Neural cell (in vitro differentiated cells): ENCODE measurements at regions not wholly inside any gene's neighbourhood (a gene's known extent, or its start where the extent isn't known, plus 50 kb on each side); places are given as distances from the start of the nearest gene placed in this dataset.

ENCODE experiments used
- H2AFZ ChIP-seq: fragments of 200-600, 300-800 bp; sonication (generic), shearing (Covaris generic); 2 replicates; pipeline ENCODE4 v1.6.0; 2014; ENCODE audit warnings: low read depth, mild to moderate bottlenecking, antibody characterized with exemption, low read length, moderate library complexity
- H3F3A ChIP-seq: fragments of 200-600 bp; shearing (Covaris generic); 2 replicates; pipeline ENCODE4 v1.6.1; 2016; ENCODE audit warnings: mild to moderate bottlenecking, moderate library complexity, mixed read lengths, antibody characterized with exemption, low read length; ENCODE audit not compliant: insufficient read depth, poor library complexity, severe bottlenecking
- H3K27ac ChIP-seq: fragments of 200-600, 300-800 bp; sonication (generic), shearing (Covaris generic); 2 replicates; pipeline ENCODE4 v1.5.1; 2014; ENCODE audit warnings: mild to moderate bottlenecking, low read length, moderate library complexity
- H3K27me3 ChIP-seq: fragments of 300-800, 200-600 bp; sonication (generic), shearing (Covaris generic); 2 replicates; pipeline ENCODE4 v1.6.0; 2014; ENCODE audit warnings: mild to moderate bottlenecking, low read depth, low read length, moderate library complexity; ENCODE audit not compliant: insufficient read depth
- H3K36me3 ChIP-seq: fragments of 300-800, 200-600 bp; sonication (generic), shearing (Covaris generic); 2 replicates; pipeline ENCODE4 v1.5.1; 2014; ENCODE audit warnings: mild to moderate bottlenecking, antibody characterized with exemption, low read length, moderate library complexity; ENCODE audit not compliant: insufficient read depth
- H3K4me2 ChIP-seq: fragments of 300-800, 200-600 bp; sonication (generic), shearing (Covaris generic); 2 replicates; pipeline ENCODE4 v1.6.0; 2014; ENCODE audit warnings: mild to moderate bottlenecking, low read length
- H3K4me3 ChIP-seq: fragments of 300-800, 200-600 bp; sonication (generic), shearing (Covaris generic); 2 replicates; pipeline ENCODE4 v1.5.1; 2014; ENCODE audit warnings: mild to moderate bottlenecking, low read length, moderate library complexity
- H3K79me2 ChIP-seq: fragments of 200-600 bp; shearing (Covaris generic); replicated peaks from 2 replicates; pipeline ENCODE4 v1.6.0; 2014; ENCODE audit warnings: mild to moderate bottlenecking, low read length, moderate library complexity; ENCODE audit not compliant: insufficient read depth
- H3K9ac ChIP-seq: fragments of 300-800, 200-600 bp; sonication (generic), shearing (Covaris generic); 2 replicates; pipeline ENCODE4 v1.6.1; 2016; ENCODE audit warnings: mild to moderate bottlenecking, low read length, mixed read lengths
- H3K9me2 ChIP-seq: fragments of 200-600 bp; shearing (Covaris generic); 2 replicates; pipeline ENCODE4 v1.6.1; 2016; ENCODE audit warnings: mild to moderate bottlenecking, low read length, mixed read lengths; ENCODE audit not compliant: insufficient read depth
- H3K9me3 ChIP-seq: fragments of 200-600, 300-800 bp; sonication (generic), shearing (Covaris generic); 2 replicates; pipeline ENCODE4 v1.6.1; 2016; ENCODE audit warnings: mild to moderate bottlenecking, mixed run types, low read length, moderate library complexity, mixed read lengths
- H4K20me1 ChIP-seq: fragments of 200-600 bp; shearing (Covaris generic); 2 replicates; pipeline ENCODE4 v1.6.1; 2016; ENCODE audit warnings: mild to moderate bottlenecking, mixed run types; ENCODE audit not compliant: insufficient read depth
- EP300 ChIP-seq: fragments of 450-650 bp; conservative IDR thresholded peaks from 2 replicates; pipeline ENCODE4 v1.6.1; 2014; ENCODE audit warnings: antibody characterized with exemption, mild to moderate bottlenecking, moderate library complexity; ENCODE audit not compliant: poor library complexity, severe bottlenecking
- EZH2 ChIP-seq: fragments of 200-600, 300-800 bp; shearing (Covaris generic), sonication (generic); IDR thresholded peaks from 2 replicates; pipeline ENCODE4 v1.6.1; 2014; ENCODE audit warnings: antibody characterized with exemption, low read length, borderline replicate concordance, mild to moderate bottlenecking; ENCODE audit not compliant: insufficient read depth, poor library complexity, severe bottlenecking
- MXI1 ChIP-seq: fragments of 450-650 bp; conservative IDR thresholded peaks from 2 replicates; pipeline ENCODE4 v1.6.1; 2014; ENCODE audit warnings: antibody characterized with exemption, mild to moderate bottlenecking; ENCODE audit not compliant: poor library complexity, severe bottlenecking
- POLR2AphosphoS5 ChIP-seq: IDR thresholded peaks from 2 replicates; pipeline ENCODE4 v1.6.1; 2012
- RAD21 ChIP-seq: fragments of 450-650 bp; conservative IDR thresholded peaks from 2 replicates; pipeline ENCODE4 v1.6.1; 2014; ENCODE audit warnings: antibody characterized with exemption, mild to moderate bottlenecking, moderate library complexity
- SMC3 ChIP-seq: fragments of 450-650 bp; conservative IDR thresholded peaks from 2 replicates; pipeline ENCODE4 v1.6.1; 2014; ENCODE audit warnings: antibody characterized with exemption, mild to moderate bottlenecking, moderate library complexity; ENCODE audit not compliant: poor library complexity
- TAF1 ChIP-seq: IDR thresholded peaks from 2 replicates; pipeline ENCODE4 v1.6.1; 2012; ENCODE audit warnings: low read depth
- TF ChIP-seq, protein P1 (sequence below): fragments of 450-650 bp; IDR thresholded peaks from 2 replicates; pipeline ENCODE4 v1.5.1; 2014; ENCODE audit warnings: antibody characterized with exemption, mild to moderate bottlenecking, moderate library complexity; ENCODE audit not compliant: poor library complexity, severe bottlenecking
- TF ChIP-seq, protein P2 (sequence below): IDR thresholded peaks from 2 replicates; pipeline ENCODE4 v1.6.1; 2012; ENCODE audit warnings: borderline replicate concordance

DNA sequence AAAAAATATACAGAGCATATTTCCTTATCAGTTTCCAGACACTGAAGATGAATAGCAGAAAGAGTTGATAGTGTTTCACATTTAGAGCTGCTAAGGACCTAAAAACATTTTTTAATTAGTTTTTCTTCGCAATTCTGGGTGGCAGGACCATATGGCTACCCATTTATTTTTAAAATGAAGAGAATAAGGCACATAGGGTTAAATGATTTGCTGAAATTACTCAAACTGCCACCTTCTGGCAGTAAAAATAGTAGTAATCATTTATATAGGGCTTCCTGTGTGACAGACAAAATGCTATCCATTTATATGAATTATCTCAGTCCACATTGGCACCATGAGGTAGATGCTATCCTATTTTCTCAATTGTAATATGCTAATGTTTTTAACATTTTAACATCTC, 108.6 kb upstream of the CCDC196 start:
- Histone ChIP-seq H4K20me1 (no peaks in the 10 kb centered on the region), H3K9me2 (no peaks in the 10 kb centered on the region), H2AFZ (no peak overlapping the region), H3F3A (peaks cover 5% of the 10 kb centered on the region), H3K27me3 (no peaks in the 10 kb centered on the region), H3K4me2 (no peak overlapping the region), H3K27ac (no peak overlapping the region), H3K9me3 (no peaks in the 10 kb centered on the region), H3K79me2 (no peaks in the 10 kb centered on the region), H3K4me3 (no peak overlapping the region), H3K9ac (no peak overlapping the region), H3K36me3 (no peaks in the 10 kb centered on the region)
- no peak for TF ChIP-seq MXI1
- TF ChIP-seq SMC3: peak; percentile 47
- TF ChIP-seq, protein P1, sequence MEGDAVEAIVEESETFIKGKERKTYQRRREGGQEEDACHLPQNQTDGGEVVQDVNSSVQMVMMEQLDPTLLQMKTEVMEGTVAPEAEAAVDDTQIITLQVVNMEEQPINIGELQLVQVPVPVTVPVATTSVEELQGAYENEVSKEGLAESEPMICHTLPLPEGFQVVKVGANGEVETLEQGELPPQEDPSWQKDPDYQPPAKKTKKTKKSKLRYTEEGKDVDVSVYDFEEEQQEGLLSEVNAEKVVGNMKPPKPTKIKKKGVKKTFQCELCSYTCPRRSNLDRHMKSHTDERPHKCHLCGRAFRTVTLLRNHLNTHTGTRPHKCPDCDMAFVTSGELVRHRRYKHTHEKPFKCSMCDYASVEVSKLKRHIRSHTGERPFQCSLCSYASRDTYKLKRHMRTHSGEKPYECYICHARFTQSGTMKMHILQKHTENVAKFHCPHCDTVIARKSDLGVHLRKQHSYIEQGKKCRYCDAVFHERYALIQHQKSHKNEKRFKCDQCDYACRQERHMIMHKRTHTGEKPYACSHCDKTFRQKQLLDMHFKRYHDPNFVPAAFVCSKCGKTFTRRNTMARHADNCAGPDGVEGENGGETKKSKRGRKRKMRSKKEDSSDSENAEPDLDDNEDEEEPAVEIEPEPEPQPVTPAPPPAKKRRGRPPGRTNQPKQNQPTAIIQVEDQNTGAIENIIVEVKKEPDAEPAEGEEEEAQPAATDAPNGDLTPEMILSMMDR: peak; percentile 51
- TF ChIP-seq, protein P2, sequence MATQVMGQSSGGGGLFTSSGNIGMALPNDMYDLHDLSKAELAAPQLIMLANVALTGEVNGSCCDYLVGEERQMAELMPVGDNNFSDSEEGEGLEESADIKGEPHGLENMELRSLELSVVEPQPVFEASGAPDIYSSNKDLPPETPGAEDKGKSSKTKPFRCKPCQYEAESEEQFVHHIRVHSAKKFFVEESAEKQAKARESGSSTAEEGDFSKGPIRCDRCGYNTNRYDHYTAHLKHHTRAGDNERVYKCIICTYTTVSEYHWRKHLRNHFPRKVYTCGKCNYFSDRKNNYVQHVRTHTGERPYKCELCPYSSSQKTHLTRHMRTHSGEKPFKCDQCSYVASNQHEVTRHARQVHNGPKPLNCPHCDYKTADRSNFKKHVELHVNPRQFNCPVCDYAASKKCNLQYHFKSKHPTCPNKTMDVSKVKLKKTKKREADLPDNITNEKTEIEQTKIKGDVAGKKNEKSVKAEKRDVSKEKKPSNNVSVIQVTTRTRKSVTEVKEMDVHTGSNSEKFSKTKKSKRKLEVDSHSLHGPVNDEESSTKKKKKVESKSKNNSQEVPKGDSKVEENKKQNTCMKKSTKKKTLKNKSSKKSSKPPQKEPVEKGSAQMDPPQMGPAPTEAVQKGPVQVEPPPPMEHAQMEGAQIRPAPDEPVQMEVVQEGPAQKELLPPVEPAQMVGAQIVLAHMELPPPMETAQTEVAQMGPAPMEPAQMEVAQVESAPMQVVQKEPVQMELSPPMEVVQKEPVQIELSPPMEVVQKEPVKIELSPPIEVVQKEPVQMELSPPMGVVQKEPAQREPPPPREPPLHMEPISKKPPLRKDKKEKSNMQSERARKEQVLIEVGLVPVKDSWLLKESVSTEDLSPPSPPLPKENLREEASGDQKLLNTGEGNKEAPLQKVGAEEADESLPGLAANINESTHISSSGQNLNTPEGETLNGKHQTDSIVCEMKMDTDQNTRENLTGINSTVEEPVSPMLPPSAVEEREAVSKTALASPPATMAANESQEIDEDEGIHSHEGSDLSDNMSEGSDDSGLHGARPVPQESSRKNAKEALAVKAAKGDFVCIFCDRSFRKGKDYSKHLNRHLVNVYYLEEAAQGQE: no peak
- no peak for TF ChIP-seq POLR2AphosphoS5
- TF ChIP-seq RAD21: no peak
- peak; percentile 34 for TF ChIP-seq EP300
- no peak for TF ChIP-seq EZH2
- TF ChIP-seq TAF1: no peak

DNA sequence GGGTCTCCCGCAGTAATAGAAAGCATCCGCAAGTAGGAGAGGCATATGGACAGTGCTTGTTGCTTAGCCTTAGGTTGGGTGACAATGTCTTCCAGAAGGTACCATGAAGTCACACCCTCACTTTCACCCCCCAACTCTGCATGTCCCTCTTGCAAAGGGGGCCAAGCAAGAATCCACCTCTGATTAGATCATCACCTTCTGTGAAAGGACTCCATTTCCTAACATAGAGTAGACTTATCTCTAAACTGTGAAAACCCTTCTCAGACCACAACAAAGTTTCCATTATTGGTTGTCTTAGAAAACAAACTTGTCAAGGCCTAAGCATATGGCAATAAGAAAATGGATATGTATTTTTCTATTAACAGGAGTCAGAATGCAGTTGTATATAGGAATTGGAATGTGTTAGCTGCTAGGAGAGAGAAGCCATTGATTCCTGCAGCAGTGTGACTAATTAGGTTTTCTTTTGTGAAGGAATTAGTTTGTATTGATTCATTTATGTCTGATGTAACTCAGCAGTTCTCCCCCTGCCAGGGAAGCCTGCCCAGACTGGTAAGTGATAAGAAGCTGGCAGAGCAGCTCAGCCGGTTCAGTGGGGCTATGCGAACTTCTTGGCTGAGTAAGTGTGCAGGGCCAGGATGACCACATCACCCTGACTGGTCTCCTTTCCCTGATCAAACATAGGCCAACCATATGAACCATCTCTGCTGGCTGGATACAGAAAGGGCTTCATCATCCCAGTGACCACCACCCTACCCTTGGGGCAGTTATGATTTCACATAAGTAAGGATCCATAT, 107.3 kb upstream of the CCDC196 start:
- TF ChIP-seq SMC3: no peak
- no peak for TF ChIP-seq RAD21
- TF ChIP-seq EZH2: no peak
- TF ChIP-seq MXI1: no peak
- no peak for TF ChIP-seq POLR2AphosphoS5
- no peak for TF ChIP-seq EP300
- no peak for TF ChIP-seq TAF1
- TF ChIP-seq, protein P2: no peak
- TF ChIP-seq, protein P1: no peak
- Histone ChIP-seq H3K36me3 (no peaks in the 10 kb centered on the region), H4K20me1 (no peaks in the 10 kb centered on the region), H3K4me3 (no peak overlapping the region), H3K4me2 (no peak overlapping the region), H3F3A (peaks cover 5% of the 10 kb centered on the region), H3K9me3 (no peaks in the 10 kb centered on the region), H3K27ac (no peak overlapping the region), H2AFZ (no peak overlapping the region), H3K27me3 (no peaks in the 10 kb centered on the region), H3K9ac (no peak overlapping the region), H3K79me2 (no peaks in the 10 kb centered on the region), H3K9me2 (no peaks in the 10 kb centered on the region)
